DOHH2 (cell line): ENCODE measurements at regions not wholly inside any gene's neighbourhood (a gene's known extent, or its start where the extent isn't known, plus 50 kb on each side); places are given as distances from the start of the nearest gene placed in this dataset.

ENCODE experiments used
- H3F3A ChIP-seq: fragments of 200-600 bp; sonication (generic), shearing (Covaris generic); 2 replicates; pipeline ENCODE4 v1.6.0; 2016; ENCODE audit warnings: antibody characterized with exemption, mild to moderate bottlenecking; ENCODE audit not compliant: control insufficient read depth, insufficient read depth
- H3K27ac ChIP-seq: fragments of 200-600 bp; sonication (generic); 2 replicates; pipeline ENCODE4 v1.5.1; 2014; ENCODE audit warnings: low read depth, mild to moderate bottlenecking, low read length, moderate library complexity
- H3K27me3 ChIP-seq: fragments of 200-600 bp; sonication (generic); 2 replicates; pipeline ENCODE4 v1.6.1; 2014; ENCODE audit warnings: mild to moderate bottlenecking, low read length, mixed read lengths; ENCODE audit not compliant: control insufficient read depth
- H3K36me3 ChIP-seq: fragments of 200-600 bp; sonication (generic); 2 replicates; pipeline ENCODE4 v1.6.1; 2014; ENCODE audit warnings: mild to moderate bottlenecking, low read length, moderate library complexity, mixed read lengths; ENCODE audit not compliant: control insufficient read depth
- H3K4me1 ChIP-seq: fragments of 200-600 bp; sonication (generic); 2 replicates; pipeline ENCODE4 v1.6.1; 2014; ENCODE audit warnings: mild to moderate bottlenecking, low read length, mixed read lengths; ENCODE audit not compliant: control insufficient read depth
- H3K4me2 ChIP-seq: fragments of 200-600 bp; sonication (generic); 2 replicates; pipeline ENCODE4 v1.6.0; 2014; ENCODE audit warnings: mild to moderate bottlenecking, low read length, moderate library complexity
- H3K4me3 ChIP-seq: fragments of 200-600 bp; sonication (generic); 2 replicates; pipeline ENCODE4 v1.5.1; 2014; ENCODE audit warnings: mild to moderate bottlenecking, low read length, mixed read lengths
- H3K79me2 ChIP-seq: fragments of 200-600 bp; sonication (generic); 2 replicates; pipeline ENCODE4 v1.6.1; 2014; ENCODE audit warnings: mild to moderate bottlenecking, low read length, mixed read lengths; ENCODE audit not compliant: control insufficient read depth
- H3K9me2 ChIP-seq: fragments of 200-600 bp; sonication (generic); replicated peaks from 2 replicates; pipeline ENCODE4 v1.6.1; 2014; ENCODE audit warnings: mild to moderate bottlenecking, low read length, mixed read lengths; ENCODE audit not compliant: control insufficient read depth
- H3K9me3 ChIP-seq: fragments of 200-600 bp; sonication (generic); 2 replicates; pipeline ENCODE4 v1.6.1; 2014; ENCODE audit warnings: antibody characterized with exemption, low read length, mixed read lengths; ENCODE audit not compliant: control insufficient read depth, insufficient read depth
- H4K20me1 ChIP-seq: fragments of 200-600 bp; sonication (generic); 2 replicates; pipeline ENCODE4 v1.6.0; 2014; ENCODE audit warnings: low read depth, mild to moderate bottlenecking, antibody characterized with exemption, low read length, moderate library complexity; ENCODE audit not compliant: control insufficient read depth, insufficient read depth
- CTCF ChIP-seq: fragments of 200-600 bp; sonication (generic); IDR thresholded peaks from one replicate; pipeline ENCODE4 v1.5.1; 2014; ENCODE audit warnings: antibody characterized with exemption, mild to moderate bottlenecking, low read depth, low read length; ENCODE audit not compliant: poor library complexity, severe bottlenecking
- EZH2phosphoT487 ChIP-seq: fragments of 200-600 bp; sonication (generic); IDR thresholded peaks from 2 replicates; pipeline ENCODE4 v1.6.1; 2017; ENCODE audit warnings: borderline replicate concordance, mild to moderate bottlenecking, antibody characterized with exemption, low read length, moderate library complexity, mixed read lengths

- TF ChIP-seq CTCF: no peak
- TF ChIP-seq EZH2phosphoT487: no peak
- H3K4me2 ChIP-seq: no peak overlapping the region
These were observed 2082.7 kb upstream of the RAG2 start for GRCh38 chr11:38680746-38681145.

GRCh38 chr11:38680166-38680565 lies 2082.1 kb upstream of the RAG2 start:
- Histone ChIP-seq H3K4me3 (no peak overlapping the region), H3K27me3 (no peaks in the 10 kb centered on the region), H3K9me2 (no peaks in the 10 kb centered on the region), H3K4me1 (no peaks in the 10 kb centered on the region), H3K9me3 (no peaks in the 10 kb centered on the region), H3F3A (no peaks in the 10 kb centered on the region), H3K36me3 (no peaks in the 10 kb centered on the region), H3K79me2 (no peaks in the 10 kb centered on the region), H3K27ac (no peak overlapping the region), H3K4me2 (no peak overlapping the region), H4K20me1 (no peaks in the 10 kb centered on the region)
- no peak for TF ChIP-seq CTCF
- TF ChIP-seq EZH2phosphoT487: no peak

More at GRCh38 chr11:38680746-38681145, 2082.7 kb upstream of the RAG2 start:
- Histone ChIP-seq H4K20me1 (no peaks in the 10 kb centered on the region), H3K9me3 (no peaks in the 10 kb centered on the region), H3K27ac (no peak overlapping the region), H3K9me2 (no peaks in the 10 kb centered on the region), H3F3A (no peaks in the 10 kb centered on the region), H3K4me1 (no peaks in the 10 kb centered on the region), H3K36me3 (no peaks in the 10 kb centered on the region), H3K4me3 (no peak overlapping the region), H3K79me2 (no peaks in the 10 kb centered on the region), H3K27me3 (no peaks in the 10 kb centered on the region)

GRCh38 chr11:38672445-38672844 lies 2074.4 kb upstream of the RAG2 start:
- Histone ChIP-seq H3K9me3 (no peaks in the 10 kb centered on the region; the same call in 1 of the 2 replicates), H4K20me1 (no peaks in the 10 kb centered on the region), H3K4me3 (no peak overlapping the region), H3K27ac (no peak overlapping the region), H3K4me2 (no peak overlapping the region), H3K4me1 (no peaks in the 10 kb centered on the region), H3K27me3 (no peaks in the 10 kb centered on the region), H3K9me2 (no peaks in the 10 kb centered on the region), H3K36me3 (no peaks in the 10 kb centered on the region), H3F3A (no peaks in the 10 kb centered on the region), H3K79me2 (no peaks in the 10 kb centered on the region)
- TF ChIP-seq CTCF (no peak), EZH2phosphoT487 (no peak)
